Esophagus muscularis mucosa (tissue), 4 donors: ENCODE measurements at regions not wholly inside any gene's neighbourhood (a gene's known extent, or its start where the extent isn't known, plus 50 kb on each side); places are given as distances from the start of the nearest gene placed in this dataset.

ENCODE experiments used
- DNase-seq: peaks from one replicate; pipeline ENCODE4 v3.0.0-alpha.2; 2017; ENCODE audit errors: extremely low spot score
- H3K27ac ChIP-seq, 4 donors: fragments of 200-600 bp; sonication (generic); replicated peaks in 1 of 4; 1 replicate in 3 of 4; 2 replicates in 1 of 4; pipeline ENCODE4 v1.5.1; 2016 to 2019; ENCODE audit warnings: mild to moderate bottlenecking in 1 of 4
- H3K27me3 ChIP-seq, 4 donors: fragments of 200-600 bp; sonication (generic); one replicate each; pipeline versions ENCODE4 v1.5.1 to v1.6.0; 2016 to 2019
- H3K36me3 ChIP-seq, 4 donors: fragments of 200-600 bp; sonication (generic); one replicate each; pipeline ENCODE4 v1.5.1; 2016 to 2019
- H3K4me1 ChIP-seq, 4 donors: fragments of 200-600 bp; sonication (generic); one replicate each; pipeline ENCODE4 v1.5.1; 2016 to 2019
- H3K4me3 ChIP-seq, 4 donors: fragments of 200-600 bp; sonication (generic); 1 replicate in 2 of 4; 2 replicates in 2 of 4; pipeline ENCODE4 v1.5.1; 2016 to 2019; ENCODE audit warnings: mild to moderate bottlenecking in 4 of 4, moderate library complexity in 1 of 4
- H3K9me3 ChIP-seq, 4 donors: fragments of 200-600 bp; sonication (generic); 1 replicate in 3 of 4; 2 replicates in 1 of 4; pipeline ENCODE4 v1.5.1; 2016 to 2019
- CTCF ChIP-seq, 3 experiments: fragments of 200-600 bp in 2 of 3; fragments of 450-650 bp in 1 of 3; sonication (generic) in 2 of 3; IDR thresholded peaks; one replicate each; pipeline ENCODE4 v1.5.1; 2017 to 2019; ENCODE audit warnings: antibody characterized with exemption in 3 of 3, mild to moderate bottlenecking in 2 of 3, moderate library complexity in 1 of 3
- EP300 ChIP-seq: sonication (generic); formaldehyde crosslinking; IDR thresholded peaks from one replicate; pipeline ENCODE4 v1.6.1; 2017; ENCODE audit warnings: antibody characterized with exemption
- POLR2A ChIP-seq: fragments of 450-650 bp; IDR thresholded peaks from one replicate; pipeline ENCODE4 v1.6.1; 2017; ENCODE audit warnings: antibody characterized with exemption, moderate library complexity, mild to moderate bottlenecking, low read depth
- POLR2AphosphoS5 ChIP-seq, 2 donors: sonication (generic); formaldehyde crosslinking; IDR thresholded peaks; one replicate each; pipeline ENCODE4 v1.6.1; 2017; ENCODE audit warnings: antibody characterized with exemption in 2 of 2
- WGBS: methylation state at CpG from one replicate; pipeline ENCODE4 v1.1.5; 2018; 5-methylcytosine and 5-hydroxymethylcytosine counted together
- intact Hi-C: fragments of 100-400 bp; cut with DNase I; formaldehyde crosslinking; loops from one replicate; pipeline ENCODE4 v1.15.1; 2023

- peaks cover 0 to 5% (median 0%) of the 10 kb centered on the region in 4 donors for H3K36me3 ChIP-seq
- H3K9me3 ChIP-seq, result no peaks in the 10 kb centered on the region
- intact Hi-C loops, result no loop called here
- TF ChIP-seq POLR2A (no peak), POLR2AphosphoS5 (IDR thresholded peaks at IDR 0.05) (peak in 1 of 2 donors; percentile 13), EP300 (no peak), CTCF (IDR thresholded peaks at IDR 0.05) (no peak)
- H3K4me3 ChIP-seq, result no peak overlapping the region
- DNase-seq, result peak; percentile 42
- no peaks in the 10 kb centered on the region for H3K27me3 ChIP-seq
- 88% methylated on average over 1 of the region's 1 CpG for WGBS
- H3K4me1 ChIP-seq, result peaks cover 0 to 40% (median 37%) of the 10 kb centered on the region in 4 donors
- H3K27ac ChIP-seq, result peak overlapping the region in 1 of 4 donors; percentile 47
Measured at GRCh38 chr15:96264351-96264798, 66.1 kb upstream of the NR2F2 start.

- TF ChIP-seq EP300 (no peak), CTCF (IDR thresholded peaks at IDR 0.05) (no peak), POLR2A (no peak), POLR2AphosphoS5 (IDR thresholded peaks at IDR 0.05) (no peak)
- peaks cover 0 to 40% (median 37%) of the 10 kb centered on the region in 4 donors for H3K4me1 ChIP-seq
- H3K36me3 ChIP-seq, result peaks cover 0 to 6% (median 0%) of the 10 kb centered on the region in 4 donors
- H3K9me3 ChIP-seq, result no peaks in the 10 kb centered on the region
- intact Hi-C loops, result no loop called here
- no peak overlapping the region for H3K4me3 ChIP-seq
- H3K27ac ChIP-seq, result peak overlapping the region in 1 of 4 donors; percentile 47
- 66% methylated on average over 8 of the region's 8 CpGs for WGBS
- H3K27me3 ChIP-seq, result no peaks in the 10 kb centered on the region
- peak; percentile 70 for DNase-seq
Measured at GRCh38 chr15:96264801-96265515, 65.5 kb upstream of the NR2F2 start.

- intact Hi-C loops, result no loop called here
- H3K27ac ChIP-seq, result no peak overlapping the region
- H3K27me3 ChIP-seq, result no peaks in the 10 kb centered on the region
- H3K9me3 ChIP-seq, result no peaks in the 10 kb centered on the region
- peaks cover 0 to 13% (median 0%) of the 10 kb centered on the region in 4 donors for H3K36me3 ChIP-seq
- 80% methylated on average over 5 of the region's 5 CpGs for WGBS
- TF ChIP-seq CTCF (IDR thresholded peaks at IDR 0.05), result no peak
- no peak for TF ChIP-seq EP300
- no peak for TF ChIP-seq POLR2AphosphoS5 (IDR thresholded peaks at IDR 0.05)
- no peak overlapping the region for H3K4me3 ChIP-seq
- DNase-seq, result no peak
- peaks cover 0 to 42% (median 33%) of the 10 kb centered on the region in 4 donors for H3K4me1 ChIP-seq
Measured at GRCh38 chr15:96266456-96266855, 64.0 kb upstream of the NR2F2 start.

- peak; percentile 26 for DNase-seq
- no peaks in the 10 kb centered on the region for H3K27me3 ChIP-seq
- peaks cover 0 to 32% (median 23%) of the 10 kb centered on the region in 4 donors for H3K4me1 ChIP-seq
- no peak for TF ChIP-seq POLR2A
- TF ChIP-seq CTCF (IDR thresholded peaks at IDR 0.05), result no peak
- TF ChIP-seq EP300, result no peak
- TF ChIP-seq POLR2AphosphoS5 (IDR thresholded peaks at IDR 0.05), result no peak
- H3K36me3 ChIP-seq, result peaks cover 0 to 17% (median 0%) of the 10 kb centered on the region in 4 donors
- intact Hi-C loops, result no loop called here
- H3K9me3 ChIP-seq, result no peaks in the 10 kb centered on the region
- H3K27ac ChIP-seq, result no peak overlapping the region
- H3K4me3 ChIP-seq, result no peak overlapping the region
- 93% methylated on average over 4 of the region's 4 CpGs for WGBS
Measured at GRCh38 chr15:96267463-96267862, 63.0 kb upstream of the NR2F2 start.
